Posterior cingulate gyrus (tissue), 11 donors: ENCODE measurements at regions not wholly inside any gene's neighbourhood (a gene's known extent, or its start where the extent isn't known, plus 50 kb on each side); places are given as distances from the start of the nearest gene placed in this dataset.
A peak's percentile ranks its signal among the peaks of the same experiment; 100 is the strongest.
"Not testable (repeated sequence)": the region's sequence is repeated elsewhere in the genome, so short reads cannot be mapped to it uniquely, and the experiment has no call there.

Source experiments
- DNase-seq, 10 donors: peaks; one replicate each; pipeline versions ENCODE4 v3.0.0 to v3.0.0-alpha.2; 2020 to 2021; ENCODE audit warnings: mixed read lengths in 3 of 10
- intact Hi-C: fragments of 100-400 bp; cut with DNase I; formaldehyde crosslinking; loops from one replicate; pipeline ENCODE4 v1.15.1; 2023

- intact Hi-C loops, result no loop called here
- DNase-seq, result no peak
These were observed 54.9 kb downstream of the UBQLN2 start for GRCh38 chrX:56618323-56618722.

GRCh38 chrX:56623316-56623715, 59.9 kb downstream of the UBQLN2 start:
- intact Hi-C loops, result no loop called here
- no peak for DNase-seq

- intact Hi-C loops, result not testable (repeated sequence)
- peak in 1 of 10 donors; percentile 39 for DNase-seq
These were observed 71.6 kb downstream of the UBQLN2 start for GRCh38 chrX:56635060-56635459.

- intact Hi-C loops, result no loop called here
- DNase-seq, result peak in 1 of 10 donors; percentile 52
These were observed 67.8 kb upstream of the NBDY start for GRCh38 chrX:56661193-56661592.
